ENCODE measurements at regions not wholly inside any gene's neighbourhood (a gene's known extent, or its start where the extent isn't known, plus 50 kb on each side); places are given as distances from the start of the nearest gene placed in this dataset.

DNA sequence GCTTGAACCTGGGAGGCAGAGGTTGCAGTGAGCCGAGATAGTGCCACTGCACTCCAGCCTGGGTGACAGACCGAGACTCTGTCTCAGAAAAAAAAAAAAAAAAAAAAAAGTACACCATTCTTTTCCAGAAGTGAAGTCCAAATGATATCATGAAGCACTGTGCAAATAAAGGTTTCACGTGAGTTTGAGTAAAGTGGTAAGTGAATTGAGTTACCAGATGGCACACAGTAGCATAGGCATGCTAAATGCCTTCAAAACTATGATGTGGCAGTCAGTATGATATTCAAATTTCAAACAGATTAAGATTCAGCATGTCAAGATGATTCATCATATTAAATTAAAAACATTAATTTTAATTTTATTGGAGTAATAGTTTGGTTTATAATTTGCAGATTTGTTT is 195.2 kb downstream of the TAF11L14 start:
- Histone ChIP-seq H3K9me3 (no peaks in the 10 kb centered on the region), H3K4me1 (no peaks in the 10 kb centered on the region), H3K36me3 (no peaks in the 10 kb centered on the region), H3K4me3 (ENCODE audit: low read depth, low read length) (no peak overlapping the region), H3K27me3 (no peaks in the 10 kb centered on the region)
- no peak for DNase-seq
- TF ChIP-seq, protein P1, sequence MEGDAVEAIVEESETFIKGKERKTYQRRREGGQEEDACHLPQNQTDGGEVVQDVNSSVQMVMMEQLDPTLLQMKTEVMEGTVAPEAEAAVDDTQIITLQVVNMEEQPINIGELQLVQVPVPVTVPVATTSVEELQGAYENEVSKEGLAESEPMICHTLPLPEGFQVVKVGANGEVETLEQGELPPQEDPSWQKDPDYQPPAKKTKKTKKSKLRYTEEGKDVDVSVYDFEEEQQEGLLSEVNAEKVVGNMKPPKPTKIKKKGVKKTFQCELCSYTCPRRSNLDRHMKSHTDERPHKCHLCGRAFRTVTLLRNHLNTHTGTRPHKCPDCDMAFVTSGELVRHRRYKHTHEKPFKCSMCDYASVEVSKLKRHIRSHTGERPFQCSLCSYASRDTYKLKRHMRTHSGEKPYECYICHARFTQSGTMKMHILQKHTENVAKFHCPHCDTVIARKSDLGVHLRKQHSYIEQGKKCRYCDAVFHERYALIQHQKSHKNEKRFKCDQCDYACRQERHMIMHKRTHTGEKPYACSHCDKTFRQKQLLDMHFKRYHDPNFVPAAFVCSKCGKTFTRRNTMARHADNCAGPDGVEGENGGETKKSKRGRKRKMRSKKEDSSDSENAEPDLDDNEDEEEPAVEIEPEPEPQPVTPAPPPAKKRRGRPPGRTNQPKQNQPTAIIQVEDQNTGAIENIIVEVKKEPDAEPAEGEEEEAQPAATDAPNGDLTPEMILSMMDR (IDR thresholded peaks at IDR 0.05; ENCODE audit: low read depth, low read length) = no peak

DNA sequence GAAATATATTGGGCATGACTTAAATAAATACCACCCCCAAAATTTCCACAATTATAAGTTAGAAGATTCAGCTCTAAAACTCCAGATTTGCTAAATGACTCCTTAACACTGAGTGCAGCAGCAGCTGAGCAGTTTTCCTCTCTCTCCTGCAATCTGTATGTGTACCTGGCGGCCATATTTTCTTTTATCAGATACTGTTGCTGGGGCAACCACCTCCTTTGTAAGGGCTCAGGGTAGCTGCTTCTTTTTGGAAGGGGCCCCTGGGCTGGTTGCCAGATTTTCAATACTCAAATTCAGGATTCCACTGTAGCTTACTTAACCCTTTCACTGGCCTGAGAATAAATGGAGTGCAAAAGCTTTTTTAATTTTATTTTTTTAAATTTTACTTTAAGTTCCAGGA is 197.0 kb downstream of the TAF11L14 start:
- no peaks in the 10 kb centered on the region for H3K36me3 ChIP-seq
- H3K9me3 ChIP-seq = no peaks in the 10 kb centered on the region
- DNase-seq = no peak
- no peaks in the 10 kb centered on the region for H3K27me3 ChIP-seq
- H3K4me3 ChIP-seq (ENCODE audit: low read depth, low read length) = no peak overlapping the region
- TF ChIP-seq, protein P1 (IDR thresholded peaks at IDR 0.05; ENCODE audit: low read depth, low read length) = no peak
- H3K4me1 ChIP-seq = no peaks in the 10 kb centered on the region

DNA sequence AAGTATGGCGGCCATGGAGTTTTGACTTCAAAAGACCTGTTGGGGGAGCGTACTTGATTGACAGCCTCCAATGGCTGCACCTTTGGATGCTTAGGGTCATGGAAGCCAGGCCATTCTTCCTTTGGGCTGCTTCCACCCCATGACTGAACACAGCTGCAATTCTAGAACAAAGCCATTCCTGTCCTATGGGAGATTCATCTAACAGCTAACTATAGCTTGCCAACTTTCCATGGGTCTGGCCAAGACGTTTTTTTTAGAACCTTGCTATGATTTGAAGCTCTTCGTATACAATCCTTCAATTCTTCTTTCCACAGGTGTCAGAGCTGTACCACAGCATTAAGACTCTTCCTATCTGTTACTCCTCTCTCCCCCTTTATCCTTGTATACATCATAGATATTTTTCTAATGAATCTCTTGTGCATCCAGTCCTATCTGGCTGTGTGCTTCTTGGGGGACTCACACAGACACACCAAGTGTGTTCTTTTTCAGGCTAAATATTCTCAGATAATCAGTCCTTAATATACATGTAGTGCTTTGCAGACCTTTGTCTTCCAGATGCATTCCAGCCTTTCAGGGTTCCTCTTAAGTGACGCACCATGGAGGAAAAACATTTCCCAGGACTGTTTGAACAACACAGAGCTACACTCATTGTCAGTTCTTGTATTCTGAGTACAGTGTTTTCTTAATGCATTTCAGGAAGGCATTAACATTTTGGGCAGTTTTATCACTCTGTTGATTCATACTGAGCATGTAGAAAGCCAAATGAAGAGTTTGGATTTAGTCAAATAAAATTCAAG is 198.9 kb downstream of the TAF11L14 start:
- no peaks in the 10 kb centered on the region for H3K36me3 ChIP-seq
- H3K9me3 ChIP-seq = no peaks in the 10 kb centered on the region
- TF ChIP-seq, protein P1 (IDR thresholded peaks at IDR 0.05; ENCODE audit: low read depth, low read length) = no peak

DNA sequence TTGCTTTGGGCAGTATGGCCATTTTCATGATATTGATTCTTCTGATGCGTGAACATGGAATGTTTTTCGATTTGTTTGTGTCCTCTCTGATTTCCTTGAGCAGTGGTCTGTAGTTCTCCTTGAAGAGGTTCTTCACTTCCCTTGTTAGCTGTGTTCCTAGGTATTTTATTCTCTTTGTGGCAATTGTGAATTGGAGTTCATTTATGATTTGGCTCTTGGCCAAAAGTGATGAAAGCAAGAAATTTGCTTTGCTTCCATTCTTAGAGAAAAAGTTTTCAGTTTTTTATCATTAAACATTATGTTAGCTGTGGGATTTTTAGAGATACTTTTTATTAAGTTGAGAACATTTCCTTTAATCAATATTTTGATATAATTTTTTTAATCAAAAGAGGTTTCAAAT is 203.5 kb downstream of the TAF11L14 start:
- no peaks in the 10 kb centered on the region for H3K9me3 ChIP-seq
- no peak overlapping the region for H3K4me3 ChIP-seq (ENCODE audit: low read depth, low read length)
- H3K4me1 ChIP-seq = no peaks in the 10 kb centered on the region
- no peaks in the 10 kb centered on the region for H3K27me3 ChIP-seq
- TF ChIP-seq, protein P1 (IDR thresholded peaks at IDR 0.05; ENCODE audit: low read depth, low read length) = no peak
- no peaks in the 10 kb centered on the region for H3K36me3 ChIP-seq
- DNase-seq = no peak

More for the DNA sequence above, 198.9 kb downstream of the TAF11L14 start:
- Histone ChIP-seq H3K27me3 (no peaks in the 10 kb centered on the region), H3K4me1 (no peaks in the 10 kb centered on the region), H3K4me3 (ENCODE audit: low read depth, low read length) (no peak overlapping the region)
- DNase-seq = no peak

DNA sequence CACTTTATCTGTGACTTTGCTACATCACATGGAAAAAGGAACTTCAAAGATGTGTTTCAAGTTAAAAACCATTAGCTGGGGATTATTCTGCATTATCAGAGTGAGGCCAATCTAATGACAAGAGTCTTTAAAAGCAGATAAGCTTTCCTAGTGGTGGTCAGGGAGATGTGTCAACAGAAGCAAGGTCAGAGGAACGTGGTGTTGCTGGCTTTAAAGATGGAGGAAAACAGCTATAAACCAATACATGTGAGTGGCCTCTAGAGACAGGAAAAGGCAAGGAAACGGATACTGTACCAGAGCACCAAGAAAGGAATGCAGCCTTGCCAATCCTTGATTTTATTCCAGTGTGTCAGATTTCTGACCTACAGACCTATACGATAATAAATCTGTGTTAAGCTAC is 204.2 kb downstream of the TAF11L14 start:
- Histone ChIP-seq H3K4me3 (ENCODE audit: low read depth, low read length) (no peak overlapping the region), H3K9me3 (no peaks in the 10 kb centered on the region), H3K27me3 (no peaks in the 10 kb centered on the region), H3K4me1 (no peaks in the 10 kb centered on the region), H3K36me3 (no peaks in the 10 kb centered on the region)
- DNase-seq = no peak
- TF ChIP-seq, protein P1 (IDR thresholded peaks at IDR 0.05; ENCODE audit: low read depth, low read length) = no peak

DNA sequence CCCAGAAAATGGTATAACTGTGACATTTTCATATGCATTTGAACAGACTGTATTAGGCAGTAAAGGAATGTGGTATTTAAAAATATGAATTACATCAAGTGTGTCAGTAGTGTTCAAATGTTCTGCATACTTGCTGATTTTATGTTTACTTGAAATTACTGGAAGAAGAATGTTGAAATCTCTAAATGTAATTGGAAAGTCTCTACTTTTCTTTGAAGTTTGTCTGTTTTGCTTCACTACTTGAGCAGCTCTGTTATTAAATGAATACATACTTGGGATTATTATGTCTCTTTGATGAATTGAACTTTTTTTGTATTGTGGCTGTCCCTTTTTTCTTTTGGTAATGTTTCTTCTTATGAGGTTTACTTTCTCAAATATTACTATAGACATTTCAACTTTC is 205.6 kb downstream of the TAF11L14 start:
- no peak for DNase-seq
- Histone ChIP-seq H3K9me3 (no peaks in the 10 kb centered on the region), H3K27me3 (no peaks in the 10 kb centered on the region), H3K4me3 (ENCODE audit: low read depth, low read length) (no peak overlapping the region), H3K36me3 (no peaks in the 10 kb centered on the region), H3K4me1 (no peaks in the 10 kb centered on the region)
- TF ChIP-seq, protein P1 (IDR thresholded peaks at IDR 0.05; ENCODE audit: low read depth, low read length) = no peak
